NCI-H128 (cell line): ENCODE measurements at regions not wholly inside any gene's neighbourhood (a gene's known extent, or its start where the extent isn't known, plus 50 kb on each side); places are given as distances from the start of the nearest gene placed in this dataset.
"Not testable (repeated sequence)": the region's sequence is repeated elsewhere in the genome, so short reads cannot be mapped to it uniquely, and the experiment has no call there.

Experiments
- DNase-seq: peaks from one replicate; lab custom pipeline; 2025; ENCODE audit not compliant: unreplicated experiment; lab: John Stamatoyannopoulos, UW

DNA sequence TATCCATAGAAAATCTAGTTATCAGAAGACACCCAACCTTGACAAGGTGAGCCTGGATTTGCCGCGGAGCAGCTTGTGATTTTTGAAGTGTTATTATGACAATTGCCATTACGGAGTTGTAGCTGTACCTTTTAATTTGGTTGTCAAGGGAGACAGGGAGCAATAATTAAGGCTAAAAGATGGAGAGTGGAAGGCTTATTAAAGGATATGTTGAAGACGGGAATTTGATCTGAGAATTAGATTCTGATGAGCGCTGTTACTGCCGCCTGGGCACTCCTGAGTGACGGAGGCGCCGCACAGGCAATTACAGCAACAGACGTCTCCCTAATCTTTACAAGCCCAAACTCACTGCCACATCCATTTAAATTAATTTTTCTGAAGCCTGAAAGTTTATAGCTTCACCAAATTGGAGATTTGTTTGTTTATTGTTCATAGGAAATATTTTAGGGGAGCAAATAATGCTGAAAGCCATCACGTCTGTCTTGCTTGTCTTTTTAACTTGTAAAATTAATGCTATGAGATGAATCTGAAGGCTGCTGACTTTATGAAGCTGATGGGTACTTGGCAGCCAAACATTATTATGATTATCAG lies 475.0 kb upstream of the ADARB2 start:
- DNase-seq = no peak

DNA sequence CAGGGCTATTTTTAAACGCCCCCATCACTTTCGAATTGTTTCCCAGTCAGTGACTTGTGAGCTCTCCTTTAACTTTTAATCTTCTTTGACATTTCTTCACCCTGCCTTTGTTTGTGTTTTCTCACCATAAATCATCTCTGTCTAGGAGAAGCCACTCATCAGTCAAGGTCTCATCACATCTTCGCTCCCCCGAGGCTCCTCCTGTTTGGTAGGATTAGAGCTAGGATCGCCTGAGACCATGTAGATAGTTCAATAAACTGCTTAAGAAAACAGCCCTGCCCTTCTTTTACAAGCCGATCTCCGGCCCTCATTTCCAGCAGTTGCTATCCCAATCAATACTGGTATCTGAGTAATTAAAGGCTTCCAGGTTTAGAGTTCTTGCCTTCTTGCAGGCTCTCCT lies 472.8 kb upstream of the ADARB2 start:
- no peak for DNase-seq

- no peak for DNase-seq
Measured at GRCh38 chr10:2208106-2208505, 470.8 kb upstream of the ADARB2 start.

GRCh38 chr10:2207246-2207922 lies 470.1 kb upstream of the ADARB2 start:
- no peak for DNase-seq

- no peak for DNase-seq
Measured at GRCh38 chr10:2205406-2205805, 468.1 kb upstream of the ADARB2 start.

DNA sequence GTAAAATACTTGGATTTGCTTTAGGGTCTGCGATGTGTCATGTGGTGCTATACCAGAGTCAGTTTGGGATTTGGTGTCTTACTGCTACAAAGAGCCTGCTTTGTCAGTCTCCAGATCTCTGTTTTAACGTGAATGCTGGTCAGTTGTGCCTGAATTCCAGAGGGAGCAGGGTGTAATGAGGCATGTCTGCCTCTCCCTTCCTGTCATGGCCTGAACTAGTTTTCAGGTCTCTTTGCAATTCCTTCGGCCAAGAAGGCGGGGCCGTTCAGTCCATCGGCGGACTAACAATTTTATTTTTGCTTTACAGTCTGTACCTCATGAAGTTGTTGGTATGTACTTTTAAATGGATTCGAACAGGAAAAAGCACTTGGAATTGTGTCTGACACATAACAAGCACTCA lies 465.1 kb upstream of the ADARB2 start:
- DNase-seq = no peak

DNA sequence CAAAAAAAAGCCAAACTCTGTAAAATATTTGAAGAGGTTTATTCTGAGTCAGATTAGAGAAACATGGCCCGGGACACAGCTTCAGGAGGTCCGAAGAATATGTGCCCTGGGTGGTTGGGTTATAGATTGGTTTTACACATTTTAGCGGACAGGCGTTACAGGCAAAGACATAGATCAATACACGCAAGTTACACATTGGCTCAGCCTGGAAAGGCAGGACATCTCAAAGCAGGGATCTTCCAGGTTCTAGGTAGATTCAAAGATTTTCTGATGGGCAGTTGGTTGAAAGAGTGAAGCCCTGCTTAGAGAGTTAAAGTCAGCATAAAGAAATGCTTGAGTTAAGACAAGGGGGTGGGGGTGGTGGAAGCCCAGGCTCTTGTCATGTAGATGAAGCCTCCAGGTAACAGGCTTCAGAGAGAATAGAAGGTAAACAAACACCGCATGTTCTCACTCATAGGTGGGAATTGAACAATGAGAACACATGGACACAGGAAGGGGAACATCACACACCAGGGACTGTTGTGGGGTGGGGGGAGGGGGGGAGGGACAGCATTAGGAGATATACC lies 464.3 kb upstream of the ADARB2 start:
- DNase-seq = no peak

- no peak for DNase-seq
Measured at GRCh38 chr10:2197663-2198062, 460.3 kb upstream of the ADARB2 start.

GRCh38 chr10:2196272-2196671 lies 458.9 kb upstream of the ADARB2 start:
- DNase-seq = no peak

DNA sequence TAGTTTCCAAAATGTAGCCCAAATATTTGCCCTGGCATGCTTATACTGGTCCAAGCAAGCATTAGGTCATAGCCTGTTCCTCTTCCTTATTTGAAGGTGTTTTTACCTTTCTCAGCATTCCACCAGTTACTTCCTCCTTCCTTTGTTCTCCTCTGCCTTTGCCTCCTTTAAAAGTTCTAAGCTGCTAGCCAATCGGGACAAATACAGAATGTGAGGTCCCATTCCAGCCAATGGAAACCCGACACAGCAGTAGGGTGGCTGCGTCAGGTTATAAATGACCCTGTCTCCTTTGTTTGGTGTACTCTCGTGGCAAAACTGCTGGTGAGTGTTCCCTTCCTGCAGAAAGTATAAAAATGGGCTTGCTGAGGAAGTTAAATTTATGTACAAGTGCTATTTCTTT lies 452.0 kb upstream of the ADARB2 start:
- not testable (repeated sequence) for DNase-seq

- DNase-seq = no peak
Measured at GRCh38 chr10:2188371-2188770, 451.0 kb upstream of the ADARB2 start.

DNA sequence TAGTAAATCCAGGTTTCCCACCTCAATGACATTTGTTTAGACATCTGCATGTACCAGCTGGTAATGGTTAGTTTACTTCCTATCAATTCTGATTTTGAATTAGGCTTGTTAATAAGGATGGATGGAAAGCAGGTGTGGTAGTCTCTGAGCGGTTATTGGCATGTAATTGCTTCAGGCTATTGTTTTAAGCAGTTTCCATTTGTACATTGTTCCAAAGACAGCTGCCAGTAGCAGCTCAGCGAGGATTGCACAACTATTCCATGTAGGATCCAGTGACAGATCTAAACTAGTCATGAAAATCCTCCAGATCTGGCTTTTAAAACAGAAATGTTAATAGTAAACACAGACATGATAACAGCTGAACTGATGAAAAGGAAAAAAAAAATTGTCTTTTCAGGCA lies 436.0 kb upstream of the ADARB2 start:
- DNase-seq = no peak

DNA sequence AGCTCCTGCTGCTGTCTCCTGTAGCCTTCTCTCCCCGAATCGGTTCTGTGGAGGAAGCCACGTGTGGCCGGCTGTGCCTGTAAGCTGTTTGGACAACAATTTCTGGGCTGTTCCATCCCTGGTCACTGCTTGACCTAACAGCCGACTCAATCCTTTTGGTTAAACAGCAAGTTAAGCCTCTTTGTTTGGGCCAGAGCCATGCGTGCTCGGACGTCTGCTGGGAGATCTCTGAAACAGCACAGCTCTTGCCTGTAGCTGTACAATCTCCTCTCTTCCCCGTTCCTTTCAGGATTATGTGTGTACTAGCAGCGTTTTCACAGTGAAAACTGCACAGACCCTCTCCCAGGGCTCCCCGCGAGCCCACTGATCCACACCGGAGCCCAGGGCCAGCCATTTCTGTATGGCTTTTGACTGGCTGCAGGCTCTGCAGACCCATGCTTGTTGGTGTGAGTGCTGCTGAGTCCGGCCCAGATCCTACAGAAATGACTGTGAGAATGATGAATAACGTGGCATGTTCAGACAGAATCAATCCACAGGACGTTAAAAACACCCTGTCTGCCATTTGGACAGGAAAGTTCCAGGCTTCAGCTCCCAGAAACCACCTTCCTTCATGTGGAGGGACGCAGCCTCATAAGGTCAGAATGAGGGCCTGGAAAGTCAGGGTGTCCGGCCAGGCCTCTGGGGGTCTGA lies 428.6 kb upstream of the ADARB2 start:
- no peak for DNase-seq

DNA sequence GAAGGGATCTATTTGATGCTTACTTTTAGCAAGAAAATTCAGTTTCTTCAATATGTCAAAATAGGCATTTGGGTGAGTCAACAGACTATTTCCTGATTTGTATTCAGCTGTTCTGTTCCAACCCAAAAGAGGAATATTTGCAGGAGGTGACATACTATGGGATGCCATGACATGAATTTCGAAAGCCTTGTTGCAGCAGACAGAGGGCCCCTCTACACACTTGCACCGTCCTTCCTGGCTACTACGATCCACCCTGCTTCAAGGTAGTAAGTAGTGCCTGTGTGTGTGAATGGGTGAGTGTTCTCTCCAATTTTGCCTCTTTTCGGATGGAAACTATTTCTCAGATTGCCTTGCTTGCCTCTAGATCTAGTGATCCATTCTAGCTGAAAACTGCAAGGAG lies 413.0 kb upstream of the ADARB2 start:
- no peak for DNase-seq

DNA sequence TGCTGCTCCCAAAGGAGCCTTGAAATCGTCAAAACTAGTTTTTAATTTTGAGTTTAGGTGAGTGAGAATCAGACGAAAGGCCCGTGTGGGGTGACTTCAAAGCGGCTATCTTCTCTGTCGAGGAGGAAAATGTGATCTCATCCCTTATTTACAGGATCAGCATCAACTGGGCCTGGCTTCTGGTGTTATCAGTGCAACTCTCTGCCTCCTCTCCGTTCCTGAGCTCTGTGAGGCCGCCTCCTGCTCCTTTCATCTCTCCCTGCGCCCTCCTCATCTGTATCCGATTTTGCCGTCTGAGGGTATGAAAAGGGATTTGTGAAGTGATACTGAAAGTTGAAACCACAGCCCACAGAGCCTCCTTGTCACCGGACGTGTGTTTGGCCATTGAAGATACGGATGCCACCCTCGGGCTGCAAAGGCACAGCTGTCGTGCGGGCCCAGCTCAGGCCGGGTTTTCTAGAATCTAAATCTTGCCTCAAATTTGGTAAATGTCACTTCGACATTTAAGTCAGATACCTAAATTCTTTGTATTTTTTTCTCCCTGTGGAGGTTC lies 408.7 kb upstream of the ADARB2 start:
- DNase-seq = no peak

- DNase-seq = no peak
Measured at GRCh38 chr10:2145491-2145890, 408.2 kb upstream of the ADARB2 start.

DNA sequence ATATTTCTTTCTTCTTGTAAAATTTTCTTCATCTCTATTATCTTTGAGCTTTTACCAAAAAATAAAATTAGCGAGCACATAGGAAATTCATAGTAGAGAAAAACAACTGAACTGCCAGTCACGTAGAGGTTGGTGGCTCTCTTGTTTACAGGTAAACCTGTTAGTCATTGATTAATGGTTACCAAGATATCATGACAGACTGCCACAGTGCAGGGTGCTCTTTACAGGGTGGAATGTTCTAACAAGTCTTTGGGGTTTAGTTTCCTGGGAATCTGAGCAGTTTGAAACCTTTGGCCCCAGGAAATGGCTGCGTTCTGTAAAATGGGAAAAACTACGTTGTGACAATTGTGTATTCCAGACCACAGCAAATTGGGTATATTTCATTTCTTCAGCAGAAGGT lies 407.3 kb upstream of the ADARB2 start:
- DNase-seq = no peak

GRCh38 chr10:2143213-2143835 lies 406.0 kb upstream of the ADARB2 start:
- no peak for DNase-seq

- no peak for DNase-seq
Measured at GRCh38 chr10:2139746-2140145, 402.4 kb upstream of the ADARB2 start.

- no peak for DNase-seq
Measured at GRCh38 chr10:2137549-2138174, 400.3 kb upstream of the ADARB2 start.

GRCh38 chr10:2130705-2131305 lies 393.5 kb upstream of the ADARB2 start:
- DNase-seq = no peak
